Loucy (cell line): ENCODE measurements at regions not wholly inside any gene's neighbourhood (a gene's known extent, or its start where the extent isn't known, plus 50 kb on each side); places are given as distances from the start of the nearest gene placed in this dataset.

Source experiments
- EZH2phosphoT487 ChIP-seq: fragments of 200-600 bp; IDR thresholded peaks from 2 replicates; pipeline ENCODE4 v1.6.1; 2018; ENCODE audit warnings: antibody characterized with exemption, mild to moderate bottlenecking, moderate library complexity, borderline replicate concordance
- TF ChIP-seq, protein P1 (sequence below): fragments of 200-600 bp; sonication (generic); conservative IDR thresholded peaks from 2 replicates; pipeline ENCODE4 v1.5.1; 2014; ENCODE audit warnings: mild to moderate bottlenecking, antibody characterized with exemption, low read length

DNA sequence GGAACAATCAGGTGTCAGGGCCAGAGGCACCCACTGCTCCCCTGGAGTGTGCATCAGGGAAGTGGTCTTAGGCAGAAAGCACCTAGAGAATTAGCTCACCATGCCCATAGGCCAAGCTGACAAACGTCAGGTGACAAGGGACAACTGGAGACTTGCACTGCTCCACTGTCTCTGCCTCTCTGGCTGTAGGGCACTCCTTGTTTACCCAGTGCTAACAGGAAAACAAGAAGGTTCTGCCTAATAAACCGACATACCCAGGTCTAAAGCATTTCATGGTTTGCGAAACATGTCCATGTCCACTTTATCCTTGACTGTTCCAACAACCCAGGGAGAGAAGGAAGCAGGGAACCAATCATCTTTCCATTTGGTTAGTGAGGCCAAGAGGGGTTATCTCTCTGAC is 92.5 kb upstream of the MAMLD1 start:
- TF ChIP-seq, protein P1, sequence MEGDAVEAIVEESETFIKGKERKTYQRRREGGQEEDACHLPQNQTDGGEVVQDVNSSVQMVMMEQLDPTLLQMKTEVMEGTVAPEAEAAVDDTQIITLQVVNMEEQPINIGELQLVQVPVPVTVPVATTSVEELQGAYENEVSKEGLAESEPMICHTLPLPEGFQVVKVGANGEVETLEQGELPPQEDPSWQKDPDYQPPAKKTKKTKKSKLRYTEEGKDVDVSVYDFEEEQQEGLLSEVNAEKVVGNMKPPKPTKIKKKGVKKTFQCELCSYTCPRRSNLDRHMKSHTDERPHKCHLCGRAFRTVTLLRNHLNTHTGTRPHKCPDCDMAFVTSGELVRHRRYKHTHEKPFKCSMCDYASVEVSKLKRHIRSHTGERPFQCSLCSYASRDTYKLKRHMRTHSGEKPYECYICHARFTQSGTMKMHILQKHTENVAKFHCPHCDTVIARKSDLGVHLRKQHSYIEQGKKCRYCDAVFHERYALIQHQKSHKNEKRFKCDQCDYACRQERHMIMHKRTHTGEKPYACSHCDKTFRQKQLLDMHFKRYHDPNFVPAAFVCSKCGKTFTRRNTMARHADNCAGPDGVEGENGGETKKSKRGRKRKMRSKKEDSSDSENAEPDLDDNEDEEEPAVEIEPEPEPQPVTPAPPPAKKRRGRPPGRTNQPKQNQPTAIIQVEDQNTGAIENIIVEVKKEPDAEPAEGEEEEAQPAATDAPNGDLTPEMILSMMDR: no peak
- TF ChIP-seq EZH2phosphoT487: no peak
